ENCODE measurements at regions not wholly inside any gene's neighbourhood (a gene's known extent, or its start where the extent isn't known, plus 50 kb on each side); places are given as distances from the start of the nearest gene placed in this dataset.

DNA sequence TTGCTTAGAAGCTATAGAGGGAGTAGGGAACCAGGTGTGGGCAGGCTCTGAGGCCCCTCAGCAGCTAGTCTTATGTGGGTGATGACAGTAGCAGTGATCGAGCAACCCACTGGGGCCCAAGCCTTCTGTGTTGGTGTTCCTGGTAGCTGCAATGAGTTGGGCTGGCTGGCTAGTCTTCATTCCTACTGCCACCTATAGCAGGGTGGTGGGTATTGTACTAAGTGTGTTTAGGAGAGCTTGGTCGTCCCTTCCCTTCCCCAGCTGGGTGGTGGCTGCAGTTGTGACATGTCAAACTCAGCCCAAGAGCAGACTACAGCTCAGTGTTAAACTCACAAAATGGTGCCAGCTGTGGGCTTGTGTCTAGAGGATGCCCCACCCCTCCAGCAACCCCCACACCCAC lies 486.1 kb upstream of the UBE2E3 start:
- no peaks in the 10 kb centered on the region for H3K27me3 ChIP-seq
- TF ChIP-seq POLR2A (IDR thresholded peaks at IDR 0.05) (no peak), CTCF (IDR thresholded peaks at IDR 0.05) (no peak)
- H3K4me3 ChIP-seq (replicated peaks in 1 of 3): no peak overlapping the region
- no peak overlapping the region for H3K27ac ChIP-seq
- no peaks in the 10 kb centered on the region for H3K9me3 ChIP-seq
- DNase-seq: no peak
- WGBS, 2 donors: 60 to 79% methylated on average over 2 of the region's 2 CpGs
- H3K4me1 ChIP-seq: no peaks in the 10 kb centered on the region
- intact Hi-C loops (cut with DNase I): no loop called here
- H3K36me3 ChIP-seq: no peaks in the 10 kb centered on the region

- Histone ChIP-seq H3K4me3 (replicated peaks in 1 of 3) (no peak overlapping the region), H3K4me1 (no peaks in the 10 kb centered on the region), H3K36me3 (no peaks in the 10 kb centered on the region), H3K9me3 (no peaks in the 10 kb centered on the region), H3K27me3 (no peaks in the 10 kb centered on the region), H3K27ac (no peak overlapping the region)
- no peak for TF ChIP-seq CTCF (IDR thresholded peaks at IDR 0.05)
- TF ChIP-seq POLR2A (IDR thresholded peaks at IDR 0.05): no peak
- 89 to 90% methylated on average over 4 of the region's 4 CpGs for WGBS, 2 donors
- intact Hi-C loops (cut with DNase I): no loop called here
- no peak for DNase-seq
Observed at GRCh38 chr2:180482696-180483095, 475.6 kb upstream of the CWC22 start.

GRCh38 chr2:180481998-180482397 lies 474.9 kb upstream of the CWC22 start:
- H3K27me3 ChIP-seq: no peaks in the 10 kb centered on the region
- H3K36me3 ChIP-seq: no peaks in the 10 kb centered on the region
- WGBS, 2 donors: 68 to 72% methylated on average over 2 of the region's 2 CpGs
- H3K9me3 ChIP-seq: no peaks in the 10 kb centered on the region
- no peaks in the 10 kb centered on the region for H3K4me1 ChIP-seq
- TF ChIP-seq POLR2A (IDR thresholded peaks at IDR 0.05): no peak
- no peak for TF ChIP-seq CTCF (IDR thresholded peaks at IDR 0.05)
- H3K4me3 ChIP-seq (replicated peaks in 1 of 3): no peak overlapping the region
- no peak for DNase-seq
- H3K27ac ChIP-seq: no peak overlapping the region
- intact Hi-C loops (cut with DNase I): no loop called here

- DNase-seq: no peak
- no peak overlapping the region for H3K27ac ChIP-seq
- intact Hi-C loops (cut with DNase I): no loop called here
Observed at GRCh38 chr2:180478883-180479282, 471.8 kb upstream of the CWC22 start.

DNA sequence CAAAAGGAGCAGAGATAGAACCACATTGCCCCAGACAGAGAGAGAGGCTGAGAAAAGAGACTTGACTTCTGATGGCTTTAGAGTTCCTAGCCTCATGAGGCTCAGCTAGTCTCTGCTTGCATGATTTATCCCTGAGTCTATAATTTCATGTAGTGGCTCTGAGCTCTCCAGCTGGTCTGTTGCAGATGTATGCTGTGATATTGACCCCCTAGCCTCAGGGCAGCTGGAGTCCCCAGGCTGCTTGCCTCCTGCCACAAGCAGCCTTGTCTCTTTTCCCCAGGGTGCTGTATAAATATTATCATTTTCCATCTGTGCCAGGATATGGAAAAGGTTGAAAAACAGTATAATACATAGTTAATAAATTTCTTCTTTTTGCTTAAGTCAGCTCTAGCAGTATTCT lies 467.6 kb upstream of the CWC22 start:
- Histone ChIP-seq H3K4me1 (no peaks in the 10 kb centered on the region), H3K4me3 (replicated peaks in 1 of 3) (no peak overlapping the region), H3K27ac (no peak overlapping the region), H3K27me3 (no peaks in the 10 kb centered on the region), H3K9me3 (no peaks in the 10 kb centered on the region), H3K36me3 (no peaks in the 10 kb centered on the region)
- intact Hi-C loops (cut with DNase I): no loop called here
- no peak for DNase-seq
- TF ChIP-seq CTCF (IDR thresholded peaks at IDR 0.05): no peak
- no peak for TF ChIP-seq POLR2A (IDR thresholded peaks at IDR 0.05)

More at GRCh38 chr2:180478883-180479282, 471.8 kb upstream of the CWC22 start:
- no peaks in the 10 kb centered on the region for H3K9me3 ChIP-seq
- H3K4me1 ChIP-seq: no peaks in the 10 kb centered on the region
- H3K4me3 ChIP-seq (replicated peaks in 1 of 3): no peak overlapping the region
- no peak for TF ChIP-seq CTCF (IDR thresholded peaks at IDR 0.05)
- no peaks in the 10 kb centered on the region for H3K27me3 ChIP-seq
- H3K36me3 ChIP-seq: no peaks in the 10 kb centered on the region
